HG03571 (cell line): ENCODE measurements at regions not wholly inside any gene's neighbourhood (a gene's known extent, or its start where the extent isn't known, plus 50 kb on each side); places are given as distances from the start of the nearest gene placed in this dataset.
A peak's percentile ranks its signal among the peaks of the same experiment; 100 is the strongest.
"Not testable (repeated sequence)": the region's sequence is repeated elsewhere in the genome, so short reads cannot be mapped to it uniquely, and the experiment has no call there.

Experiments
- ATAC-seq: cut with Tn5 transposase; IDR thresholded peaks from one replicate; pipeline ENCODE4 v1.9.1; 2021; ENCODE audit not compliant: unreplicated experiment

DNA sequence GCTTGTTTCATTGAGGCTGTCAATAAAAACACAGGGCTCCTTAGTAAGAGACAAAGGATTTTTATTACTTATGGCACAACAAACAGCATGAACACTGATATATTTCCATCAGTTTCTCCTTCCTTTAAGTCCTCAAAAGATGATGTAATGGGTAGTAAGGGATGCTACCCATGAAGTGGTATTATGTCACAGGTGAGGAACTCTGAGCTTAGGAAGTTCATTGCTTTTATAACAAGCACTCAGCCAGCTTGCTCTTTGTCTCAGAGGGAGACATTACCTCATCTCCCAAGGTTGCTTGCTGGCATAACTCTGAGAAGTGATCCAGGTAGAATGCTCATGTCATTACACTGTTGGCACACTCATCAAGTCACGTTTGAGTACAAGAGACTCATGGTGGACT is 287.0 kb upstream of the OR4E1 start:
- ATAC-seq = no peak

GRCh38 chr14:21941885-21942284 is 268.3 kb upstream of the OR4E1 start:
- no peak for ATAC-seq

- no peak for ATAC-seq
Measured at GRCh38 chr14:21940887-21941856, 267.6 kb upstream of the OR4E1 start.

DNA sequence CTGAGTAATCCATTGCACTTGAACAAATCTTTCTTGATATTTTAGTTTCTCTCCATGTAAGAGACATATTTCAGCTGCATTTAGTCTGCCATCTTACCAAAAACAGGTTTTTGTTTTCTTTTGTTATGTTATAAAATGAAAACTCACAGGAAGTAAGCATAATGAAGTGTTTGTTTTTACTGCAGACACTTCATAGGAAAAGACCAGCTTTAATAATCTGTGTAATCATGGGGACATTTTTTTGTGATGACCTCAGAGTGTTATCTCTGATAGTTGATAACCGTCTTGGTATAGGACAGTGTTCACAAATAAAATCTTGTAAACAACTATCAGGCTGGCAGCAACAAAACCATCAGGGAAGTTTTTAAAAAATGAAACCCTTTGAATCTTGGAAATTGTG is 266.2 kb upstream of the OR4E1 start:
- no peak for ATAC-seq

DNA sequence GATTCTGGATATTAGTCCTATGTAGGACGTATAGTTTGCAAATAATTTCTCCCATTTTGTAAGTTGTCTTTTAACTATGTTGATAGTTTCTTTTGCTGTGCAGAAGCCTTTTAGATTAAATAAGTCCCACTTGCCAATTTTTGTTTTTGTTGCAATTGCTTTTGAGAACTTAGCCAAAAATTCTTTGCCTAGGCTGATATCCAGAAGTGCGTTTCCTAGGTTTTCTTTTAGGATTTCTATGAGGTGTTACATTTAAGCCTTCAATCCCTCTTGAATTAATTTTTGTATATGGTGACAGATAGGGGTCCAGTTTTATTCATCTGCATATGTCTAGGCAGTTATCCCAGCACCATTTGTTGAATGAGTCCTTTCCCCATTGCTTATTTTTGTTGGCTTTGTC is 264.4 kb upstream of the OR4E1 start:
- ATAC-seq = no peak

DNA sequence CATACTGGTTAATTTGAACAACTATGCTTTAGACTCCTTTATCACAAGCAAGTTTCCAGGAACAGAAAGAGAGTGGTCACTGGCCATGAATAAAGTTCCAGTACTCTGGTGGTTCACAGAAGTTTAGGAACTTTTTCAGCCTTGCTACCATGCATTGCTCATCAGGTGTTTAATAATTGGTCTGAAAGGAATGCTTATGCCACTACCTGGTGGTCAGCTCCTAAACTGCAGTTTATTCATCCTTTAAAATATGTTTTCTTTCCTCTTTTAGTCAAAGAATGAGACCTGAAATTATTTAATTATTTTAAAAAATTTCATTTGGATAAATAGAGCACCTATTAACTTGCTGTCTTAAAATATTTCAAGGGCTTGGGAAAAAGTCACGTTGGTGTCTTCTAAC is 260.1 kb upstream of the OR4E1 start:
- ATAC-seq = no peak

DNA sequence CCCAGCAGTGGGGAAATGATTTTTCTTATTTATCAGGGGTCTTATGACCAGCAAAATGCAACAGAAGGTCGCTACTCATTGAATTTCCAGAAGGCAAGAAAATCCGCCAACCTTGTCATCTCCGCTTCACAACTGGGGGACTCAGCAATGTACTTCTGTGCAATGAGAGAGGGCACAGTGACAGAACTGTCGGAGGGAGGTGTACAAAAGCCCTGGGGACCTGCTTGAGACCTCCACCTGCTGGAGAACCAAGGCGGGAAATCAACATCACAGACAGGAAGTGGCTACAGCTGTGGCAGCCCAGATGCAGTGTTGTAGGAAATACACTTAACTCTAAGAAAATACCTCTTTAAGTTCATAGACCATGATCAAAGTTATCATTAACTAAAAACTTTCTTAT is 250.9 kb upstream of the OR4E1 start:
- ATAC-seq = peak; percentile 83

DNA sequence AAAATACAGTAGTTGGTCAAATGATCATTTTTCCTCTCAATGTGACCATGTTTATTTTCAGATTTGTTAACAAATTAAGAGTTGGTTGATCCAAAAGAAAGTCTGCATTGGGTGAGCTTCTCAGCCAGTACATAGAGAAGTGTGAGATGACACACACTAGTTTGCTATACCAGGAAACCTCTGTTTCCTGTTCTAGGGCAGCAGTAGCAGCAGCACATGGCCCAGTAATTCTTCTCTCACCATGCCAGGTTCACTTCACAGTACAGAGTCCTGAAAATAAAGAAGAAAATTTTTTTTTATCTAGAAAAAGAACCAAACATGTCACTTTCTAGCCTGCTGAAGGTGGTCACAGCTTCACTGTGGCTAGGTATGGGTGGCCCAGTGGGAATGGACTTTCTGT is 250.2 kb upstream of the OR4E1 start:
- no peak for ATAC-seq

- no peak for ATAC-seq
Measured at GRCh38 chr14:21921453-21921852, 247.8 kb upstream of the OR4E1 start.

- ATAC-seq = no peak
Measured at GRCh38 chr14:21917699-21918436, 244.2 kb upstream of the OR4E1 start.

DNA sequence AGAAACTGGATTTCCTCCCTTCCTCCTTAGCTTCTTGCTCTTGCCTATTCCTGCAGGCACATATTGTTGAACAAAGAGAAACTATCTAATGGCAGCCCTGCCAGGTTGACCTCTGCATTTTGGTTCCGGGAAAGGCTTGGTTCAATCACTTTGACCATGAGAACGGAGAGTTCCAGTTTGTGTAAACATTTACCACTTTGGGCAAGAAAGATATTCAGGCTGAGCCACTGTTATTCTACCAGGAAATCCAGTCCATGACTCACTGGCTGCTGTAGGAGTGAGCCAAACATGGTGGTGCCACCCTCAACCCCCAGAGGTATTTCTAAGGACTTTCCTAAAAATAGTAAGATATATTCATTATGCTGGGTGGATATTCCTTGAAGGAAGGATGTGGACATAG is 242.2 kb upstream of the OR4E1 start:
- no peak for ATAC-seq

DNA sequence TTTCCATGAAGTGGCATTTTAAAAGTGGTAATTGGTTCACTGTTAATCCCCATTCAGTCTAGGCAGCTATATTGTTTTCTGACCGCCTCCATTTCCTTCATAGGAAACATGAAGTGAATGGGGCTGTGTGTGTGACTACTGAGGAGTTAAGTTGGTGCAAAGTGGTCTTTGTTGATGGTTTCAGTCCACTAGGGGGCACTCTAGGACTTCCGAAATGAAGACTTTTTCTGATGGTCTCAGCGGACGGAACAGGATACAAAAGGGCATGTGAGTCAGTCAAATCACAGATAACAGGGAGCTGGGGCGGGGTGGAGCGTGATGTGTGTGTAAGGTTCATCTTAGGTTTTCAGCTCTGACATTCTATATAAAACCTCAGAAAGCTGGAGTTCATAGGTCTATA is 240.1 kb upstream of the OR4E1 start:
- ATAC-seq = no peak

DNA sequence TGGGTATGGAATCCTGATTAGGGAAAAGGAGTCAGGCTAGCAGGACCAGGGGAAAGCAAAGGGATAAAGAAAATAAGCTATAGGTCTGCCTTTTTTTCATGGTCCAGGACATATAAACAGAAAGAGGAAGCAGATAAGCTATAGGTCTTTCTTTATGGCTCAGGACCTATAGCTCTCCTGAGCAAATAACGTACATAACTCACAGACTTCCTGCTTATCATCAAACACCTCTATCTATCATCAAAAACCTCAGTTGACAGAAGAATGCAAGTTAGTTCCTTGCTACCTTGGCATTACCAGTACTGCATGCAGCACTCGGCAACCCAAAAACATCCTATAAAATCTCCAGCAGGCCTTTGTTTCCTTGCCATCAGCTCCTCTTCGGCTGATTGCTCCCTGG is 238.7 kb upstream of the OR4E1 start:
- ATAC-seq = no peak

DNA sequence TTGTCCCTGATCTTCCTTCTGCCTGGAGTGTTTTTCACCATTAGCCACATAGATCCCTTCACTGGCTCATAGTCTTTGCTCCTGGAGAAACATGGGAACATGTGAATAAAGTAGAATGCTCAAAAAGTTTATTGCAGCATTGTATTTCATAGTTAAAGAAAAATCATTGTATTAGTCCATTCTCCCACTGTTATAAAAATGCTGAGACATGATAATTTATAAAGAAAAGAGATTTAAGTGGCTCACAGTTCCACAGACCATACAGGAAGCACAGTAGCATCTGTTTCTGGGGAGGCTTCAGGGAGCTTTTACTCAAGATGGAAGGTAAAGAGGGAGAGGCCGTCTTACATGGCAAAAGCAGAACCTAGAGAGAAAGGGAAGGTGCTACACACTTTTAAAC is 238.3 kb upstream of the OR4E1 start:
- ATAC-seq = no peak

DNA sequence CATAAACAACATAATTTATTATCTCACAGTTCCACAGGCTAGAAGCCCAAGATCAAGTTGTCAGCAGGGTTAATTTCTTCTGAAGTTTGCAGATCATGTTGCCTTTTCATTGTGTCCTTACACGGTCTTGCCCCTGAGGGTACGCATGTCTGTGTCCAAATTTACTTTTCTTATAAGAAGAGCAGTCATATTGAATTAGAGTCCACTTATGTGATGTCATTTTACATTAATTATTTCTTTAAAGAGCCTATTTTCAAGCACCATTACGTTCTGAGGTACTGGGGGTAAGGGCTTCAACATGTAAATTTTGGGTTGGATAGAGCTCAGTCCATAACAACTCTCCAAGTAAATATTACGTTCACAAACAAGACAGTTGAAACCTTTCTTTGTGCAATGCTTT is 236.6 kb upstream of the OR4E1 start:
- no peak for ATAC-seq

DNA sequence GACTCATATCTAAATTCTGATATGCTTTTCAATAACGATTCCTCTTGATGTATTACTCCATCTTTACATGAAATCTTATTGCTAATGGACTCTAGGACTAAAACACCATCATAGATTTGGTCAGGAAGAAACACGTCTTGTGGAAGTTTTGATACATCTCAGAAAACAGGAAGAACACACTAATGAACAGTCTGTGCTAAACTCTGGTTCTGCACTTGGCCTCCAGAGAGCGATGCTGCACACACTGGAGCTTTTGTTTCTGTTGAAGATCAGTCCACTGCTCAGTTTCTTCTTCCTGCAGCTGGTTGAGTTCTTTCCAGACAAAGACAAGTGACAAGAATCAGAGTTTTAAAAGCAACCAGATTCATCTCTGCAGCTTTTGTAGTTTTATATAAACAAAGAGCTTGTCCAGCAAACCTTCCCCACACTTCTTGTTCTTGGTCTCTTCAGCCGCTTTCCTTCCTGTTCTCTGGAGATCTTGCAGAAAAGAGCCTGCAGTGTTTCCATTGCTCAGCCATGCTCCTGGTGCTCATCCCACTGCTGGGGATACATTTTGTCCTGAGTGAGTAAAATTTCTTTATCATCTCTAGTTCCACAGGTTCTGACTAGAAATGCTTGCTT is 229.1 kb upstream of the OR4E1 start:
- no peak for ATAC-seq

GRCh38 chr14:21894898-21895194 is 221.2 kb upstream of the OR4E1 start:
- ATAC-seq = not testable (repeated sequence)

- ATAC-seq = no peak
Measured at GRCh38 chr14:21894003-21894897, 220.6 kb upstream of the OR4E1 start.

DNA sequence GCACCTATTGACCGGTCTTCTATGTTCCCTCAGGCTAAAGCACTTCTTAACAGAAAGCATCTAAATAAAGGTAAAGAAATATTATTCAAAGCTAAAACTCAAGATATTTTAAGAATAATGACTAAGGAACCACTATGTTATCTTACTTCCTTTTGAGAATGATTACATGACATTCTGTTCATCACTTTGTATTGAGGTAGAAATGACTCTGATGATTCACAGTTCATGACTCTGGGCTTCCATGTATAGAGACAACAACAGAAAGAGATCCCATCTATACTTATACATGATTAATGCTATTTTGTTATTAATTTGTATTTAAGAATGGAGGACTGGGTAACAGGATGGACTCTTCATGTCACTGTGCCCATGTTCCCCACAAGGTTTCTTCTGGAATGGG is 218.3 kb upstream of the OR4E1 start:
- ATAC-seq = no peak

GRCh38 chr14:21884995-21885394 is 211.4 kb upstream of the OR4E1 start:
- no peak for ATAC-seq

DNA sequence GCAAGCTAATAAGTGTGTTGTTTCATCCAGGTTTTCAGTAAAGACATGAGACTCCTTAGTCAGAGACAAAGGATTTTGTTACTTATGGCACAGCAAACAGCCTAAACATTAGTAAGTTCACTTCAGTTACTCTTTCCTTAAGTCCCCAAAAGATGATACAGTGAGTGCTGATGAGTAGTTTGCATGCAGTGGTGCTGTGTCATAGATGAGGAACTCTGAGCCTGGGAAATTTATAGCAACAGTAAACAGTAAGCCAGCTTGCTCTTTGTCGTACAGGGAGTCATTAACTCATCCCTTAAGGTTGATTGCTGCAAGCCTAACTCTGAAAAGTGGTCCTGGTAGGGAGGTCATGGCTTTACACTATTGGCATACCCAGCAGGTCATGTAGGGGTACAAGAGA is 208.6 kb upstream of the OR4E1 start:
- ATAC-seq = no peak
